GM12864 (cell line): ENCODE measurements at regions not wholly inside any gene's neighbourhood (a gene's known extent, or its start where the extent isn't known, plus 50 kb on each side); places are given as distances from the start of the nearest gene placed in this dataset.

Source experiments
- DNase-seq: peaks from one replicate; pipeline ENCODE4 v3.0.0-alpha.2; 2011; ENCODE audit warnings: low read depth
- H3K4me3 ChIP-seq: 2 replicates; pipeline ENCODE4 v1.5.1; 2011; ENCODE audit warnings: mild to moderate bottlenecking, low read depth, low read length, control low read depth
- CTCF ChIP-seq: IDR thresholded peaks from 2 replicates; pipeline ENCODE4 v1.5.1; 2011; ENCODE audit warnings: low read depth, mild to moderate bottlenecking, moderate library complexity, low read length, control low read depth, inconsistent platforms; ENCODE audit errors: missing control alignments

GRCh38 chr16:51305337-51305736 is 154.3 kb upstream of the SALL1 start:
- DNase-seq, result no peak
- no peak for TF ChIP-seq CTCF
- H3K4me3 ChIP-seq, result no peak overlapping the region

GRCh38 chr16:51302042-51302441 is 151.0 kb upstream of the SALL1 start:
- no peak for TF ChIP-seq CTCF
- DNase-seq, result no peak
- no peak overlapping the region for H3K4me3 ChIP-seq

- H3K4me3 ChIP-seq, result no peak overlapping the region
- no peak for DNase-seq
These were observed 147.7 kb upstream of the SALL1 start for GRCh38 chr16:51298800-51299199.

GRCh38 chr16:51290442-51291285 is 139.6 kb upstream of the SALL1 start:
- no peak for DNase-seq
- no peak overlapping the region for H3K4me3 ChIP-seq
- no peak for TF ChIP-seq CTCF

More at GRCh38 chr16:51298800-51299199, 147.7 kb upstream of the SALL1 start:
- TF ChIP-seq CTCF, result no peak

- H3K4me3 ChIP-seq, result no peak overlapping the region
- TF ChIP-seq CTCF, result no peak
- DNase-seq, result no peak
These were observed 138.3 kb upstream of the SALL1 start for GRCh38 chr16:51289336-51289735.

- no peak for TF ChIP-seq CTCF
- no peak for DNase-seq
- H3K4me3 ChIP-seq, result no peak overlapping the region
These were observed 136.2 kb upstream of the SALL1 start for GRCh38 chr16:51287121-51287755.
